ENCODE measurements at regions not wholly inside any gene's neighbourhood (a gene's known extent, or its start where the extent isn't known, plus 50 kb on each side); places are given as distances from the start of the nearest gene placed in this dataset.
A peak's percentile ranks its signal among the peaks of the same experiment; 100 is the strongest.

GRCh38 chr6:95249175-95249574 lies 328.2 kb upstream of the MANEA start:
- Histone ChIP-seq H3K79me2 (ENCODE audit: insufficient read depth, low read length) (no peaks in the 10 kb centered on the region), H3K4me1 (ENCODE audit: control insufficient read depth in 1 of 2, insufficient read depth in 2 of 2, low read length in 2 of 2) (no peaks in the 10 kb centered on the region), H3K9me3 (replicated peaks in 1 of 2; ENCODE audit: control insufficient read depth in 1 of 2, insufficient read depth in 1 of 2, low read length in 2 of 2) (no peaks in the 10 kb centered on the region), H4K20me1 (ENCODE audit: insufficient read depth, low read length) (no peaks in the 10 kb centered on the region), H3K4me3 (replicated peaks in 1 of 3; ENCODE audit: low read depth in 2 of 3, low read length in 3 of 3) (no peak overlapping the region), H2AFZ (ENCODE audit: insufficient read depth, low read depth, low read length, poor library complexity, severe bottlenecking) (no peak overlapping the region), H3K36me3 (replicated peaks in 1 of 2; ENCODE audit: control insufficient read depth in 1 of 2, insufficient read depth in 2 of 2, low read length in 2 of 2) (no peaks in the 10 kb centered on the region), H3K4me2 (replicated peaks; ENCODE audit: extremely low read depth, low read length, poor library complexity, severe bottlenecking) (no peak overlapping the region), H3K9ac (ENCODE audit: insufficient read depth, low read length, poor library complexity, severe bottlenecking) (no peak overlapping the region), H3K27me3 (ENCODE audit: control insufficient read depth in 2 of 2, insufficient read depth in 2 of 2, low read length in 2 of 2) (no peaks in the 10 kb centered on the region), H3K27ac (ENCODE audit: low read depth in 1 of 2, low read length in 2 of 2) (no peak overlapping the region)
- DNase-seq, result peak in 1 of 3 donors; percentile 30
- TF ChIP-seq, protein P1, sequence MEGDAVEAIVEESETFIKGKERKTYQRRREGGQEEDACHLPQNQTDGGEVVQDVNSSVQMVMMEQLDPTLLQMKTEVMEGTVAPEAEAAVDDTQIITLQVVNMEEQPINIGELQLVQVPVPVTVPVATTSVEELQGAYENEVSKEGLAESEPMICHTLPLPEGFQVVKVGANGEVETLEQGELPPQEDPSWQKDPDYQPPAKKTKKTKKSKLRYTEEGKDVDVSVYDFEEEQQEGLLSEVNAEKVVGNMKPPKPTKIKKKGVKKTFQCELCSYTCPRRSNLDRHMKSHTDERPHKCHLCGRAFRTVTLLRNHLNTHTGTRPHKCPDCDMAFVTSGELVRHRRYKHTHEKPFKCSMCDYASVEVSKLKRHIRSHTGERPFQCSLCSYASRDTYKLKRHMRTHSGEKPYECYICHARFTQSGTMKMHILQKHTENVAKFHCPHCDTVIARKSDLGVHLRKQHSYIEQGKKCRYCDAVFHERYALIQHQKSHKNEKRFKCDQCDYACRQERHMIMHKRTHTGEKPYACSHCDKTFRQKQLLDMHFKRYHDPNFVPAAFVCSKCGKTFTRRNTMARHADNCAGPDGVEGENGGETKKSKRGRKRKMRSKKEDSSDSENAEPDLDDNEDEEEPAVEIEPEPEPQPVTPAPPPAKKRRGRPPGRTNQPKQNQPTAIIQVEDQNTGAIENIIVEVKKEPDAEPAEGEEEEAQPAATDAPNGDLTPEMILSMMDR (IDR thresholded peaks at IDR 0.05), result no peak
- intact Hi-C loops (cut with micrococcal nuclease), result no loop called here
- no peaks in the 10 kb centered on the region for H3K27me3 Mint-ChIP-seq (ENCODE audit: low read depth in 3 of 3)
- no peak overlapping the region for H3K27ac Mint-ChIP-seq
- no peak overlapping the region for H3K4me3 Mint-ChIP-seq
- no peaks in the 10 kb centered on the region for H3K9me3 Mint-ChIP-seq
- H3K4me1 Mint-ChIP-seq, result peaks cover 1% of the 10 kb centered on the region
- no peaks in the 10 kb centered on the region for H3K36me3 Mint-ChIP-seq

- Histone ChIP-seq H3K4me3 (replicated peaks in 1 of 3; ENCODE audit: low read depth in 2 of 3, low read length in 3 of 3) (no peak overlapping the region), H3K79me2 (ENCODE audit: insufficient read depth, low read length) (no peaks in the 10 kb centered on the region), H3K4me1 (ENCODE audit: control insufficient read depth in 1 of 2, insufficient read depth in 2 of 2, low read length in 2 of 2) (no peaks in the 10 kb centered on the region), H3K9me3 (replicated peaks in 1 of 2; ENCODE audit: control insufficient read depth in 1 of 2, insufficient read depth in 1 of 2, low read length in 2 of 2) (no peaks in the 10 kb centered on the region), H3K36me3 (replicated peaks in 1 of 2; ENCODE audit: control insufficient read depth in 1 of 2, insufficient read depth in 2 of 2, low read length in 2 of 2) (no peaks in the 10 kb centered on the region), H3K27me3 (ENCODE audit: control insufficient read depth in 2 of 2, insufficient read depth in 2 of 2, low read length in 2 of 2) (no peaks in the 10 kb centered on the region), H3K4me2 (replicated peaks; ENCODE audit: extremely low read depth, low read length, poor library complexity, severe bottlenecking) (no peak overlapping the region), H2AFZ (ENCODE audit: insufficient read depth, low read depth, low read length, poor library complexity, severe bottlenecking) (no peak overlapping the region), H4K20me1 (ENCODE audit: insufficient read depth, low read length) (no peaks in the 10 kb centered on the region), H3K9ac (ENCODE audit: insufficient read depth, low read length, poor library complexity, severe bottlenecking) (no peak overlapping the region), H3K27ac (ENCODE audit: low read depth in 1 of 2, low read length in 2 of 2) (no peak overlapping the region)
- Mint-ChIP-seq H3K27ac (no peak overlapping the region), H3K4me1 (peaks cover 1% of the 10 kb centered on the region), H3K4me3 (no peak overlapping the region), H3K36me3 (no peaks in the 10 kb centered on the region), H3K27me3 (ENCODE audit: low read depth in 3 of 3) (no peaks in the 10 kb centered on the region), H3K9me3 (no peaks in the 10 kb centered on the region)
- no CpG with 5 or more reads among the region's 2 CpGs for WGBS (ENCODE audit: insufficient coverage)
- TF ChIP-seq, protein P1 (IDR thresholded peaks at IDR 0.05), result no peak
- intact Hi-C loops (cut with micrococcal nuclease), result no loop called here
- DNase-seq, result no peak
Measured at GRCh38 chr6:95249661-95250060, 327.7 kb upstream of the MANEA start.

Data from CD14-positive monocyte (primary cell).